Aorta (tissue), 5 donors: ENCODE measurements at regions not wholly inside any gene's neighbourhood (a gene's known extent, or its start where the extent isn't known, plus 50 kb on each side); places are given as distances from the start of the nearest gene placed in this dataset.

Experiments
- ATAC-seq: fragments of 200-7000 bp; cut with Tn5 transposase; one replicate; pipeline ENCODE4 v1.9.1; 2022; ENCODE audit warnings: moderate library complexity; ENCODE audit not compliant: low FRiP score
- DNase-seq, 2 donors: peaks; one replicate each; pipeline ENCODE4 v3.0.0-alpha.2; 2020
- H3K27ac ChIP-seq, 2 donors: one replicate each; pipeline ENCODE4 v1.5.1; 2013; ENCODE audit warnings: low read length in 2 of 2, mild to moderate bottlenecking in 2 of 2, moderate library complexity in 2 of 2, control low read depth in 1 of 2, inconsistent platforms in 1 of 2, low read depth in 1 of 2
- H3K27me3 ChIP-seq, 2 donors: one replicate each; pipeline ENCODE4 v1.6.1; 2013; ENCODE audit warnings: control low read depth in 1 of 2, low read length in 1 of 2, mild to moderate bottlenecking in 1 of 2, moderate library complexity in 1 of 2; ENCODE audit not compliant: insufficient read depth in 2 of 2, control insufficient read depth in 1 of 2
- H3K36me3 ChIP-seq, 2 donors: one replicate each; pipeline ENCODE4 v1.6.1; 2013; ENCODE audit warnings: control low read depth in 1 of 2, low read length in 1 of 2, mild to moderate bottlenecking in 1 of 2; ENCODE audit not compliant: insufficient read depth in 2 of 2, control insufficient read depth in 1 of 2
- H3K4me1 ChIP-seq, 2 donors: one replicate each; pipeline ENCODE4 v1.6.1; 2013; ENCODE audit warnings: low read length in 2 of 2, control low read depth in 1 of 2, mild to moderate bottlenecking in 1 of 2, moderate library complexity in 1 of 2; ENCODE audit not compliant: insufficient read depth in 2 of 2, control insufficient read depth in 1 of 2
- H3K4me3 ChIP-seq, 2 donors: one replicate each; pipeline ENCODE4 v1.5.1; 2013; ENCODE audit warnings: low read length in 2 of 2, control low read depth in 1 of 2, mild to moderate bottlenecking in 1 of 2
- H3K9me3 ChIP-seq: one replicate; pipeline ENCODE4 v1.6.1; 2013; ENCODE audit warnings: mild to moderate bottlenecking, low read length; ENCODE audit not compliant: control insufficient read depth
- whole genome bisulfite sequencing, 2 donors: extraction: QIAGEN DNeasy Blood & Tissue Kit; methylation state at CpG; one replicate each; pipeline ENCODE4 v1.1.7; 2013; 5-methylcytosine and 5-hydroxymethylcytosine counted together
- intact Hi-C, 2 donors: fragments of 100-400 bp; cut with DNase I; formaldehyde crosslinking; loops; one replicate each; pipeline versions ENCODE4 v1.14.2 to v1.15.0; 2022
- donor health status: healthy with polysubstance abuse.
- donor health status: Bipolar disorder and iron deficiency.
- donor health status: DM: no; HTN: no; CAD: no.
- donor health status: DM: no; HTN: no; CAD: no.
- donor health status: DM: yes; HTN: yes; CAD: no.

GRCh38 chr1:34316773-34317172 is 140.1 kb downstream of the C1orf94 start:
- no peak overlapping the region for H3K27ac ChIP-seq
- ATAC-seq, result no peak
- DNase-seq, result no peak
- H3K36me3 ChIP-seq, result no peaks in the 10 kb centered on the region
- H3K9me3 ChIP-seq, result peaks cover 5% of the 10 kb centered on the region
- no peaks in the 10 kb centered on the region for H3K27me3 ChIP-seq
- intact Hi-C loops, result no loop called here
- no peaks in the 10 kb centered on the region for H3K4me1 ChIP-seq
- H3K4me3 ChIP-seq, result no peak overlapping the region

DNA sequence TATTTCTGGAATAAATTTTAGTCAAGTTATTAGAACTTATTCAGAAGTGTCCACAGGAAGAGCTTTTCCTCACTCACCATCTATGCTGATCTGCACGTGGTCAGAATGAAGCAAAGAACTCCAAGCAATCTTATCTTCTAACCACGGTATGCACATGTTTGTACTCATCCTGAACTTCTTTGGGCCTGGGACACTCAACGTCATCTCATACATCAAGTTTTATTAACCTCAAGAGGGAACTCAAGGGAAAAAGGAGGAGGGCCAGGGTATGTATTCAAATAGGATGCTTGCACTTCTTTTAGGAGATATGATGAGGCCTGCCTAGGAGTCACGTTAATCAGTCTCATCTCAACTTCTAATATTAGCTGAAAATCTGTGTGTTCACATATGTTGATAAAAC is 142.5 kb downstream of the C1orf94 start:
- Histone ChIP-seq H3K4me3 (no peak overlapping the region), H3K27me3 (no peaks in the 10 kb centered on the region), H3K9me3 (peaks cover 5% of the 10 kb centered on the region), H3K36me3 (no peaks in the 10 kb centered on the region), H3K4me1 (no peaks in the 10 kb centered on the region), H3K27ac (no peak overlapping the region)
- DNase-seq (no peak), ATAC-seq (no peak)
- 51 to 54% methylated on average over 4 of the region's 4 CpGs for WGBS, 2 donors
- intact Hi-C loops, result no loop called here

DNA sequence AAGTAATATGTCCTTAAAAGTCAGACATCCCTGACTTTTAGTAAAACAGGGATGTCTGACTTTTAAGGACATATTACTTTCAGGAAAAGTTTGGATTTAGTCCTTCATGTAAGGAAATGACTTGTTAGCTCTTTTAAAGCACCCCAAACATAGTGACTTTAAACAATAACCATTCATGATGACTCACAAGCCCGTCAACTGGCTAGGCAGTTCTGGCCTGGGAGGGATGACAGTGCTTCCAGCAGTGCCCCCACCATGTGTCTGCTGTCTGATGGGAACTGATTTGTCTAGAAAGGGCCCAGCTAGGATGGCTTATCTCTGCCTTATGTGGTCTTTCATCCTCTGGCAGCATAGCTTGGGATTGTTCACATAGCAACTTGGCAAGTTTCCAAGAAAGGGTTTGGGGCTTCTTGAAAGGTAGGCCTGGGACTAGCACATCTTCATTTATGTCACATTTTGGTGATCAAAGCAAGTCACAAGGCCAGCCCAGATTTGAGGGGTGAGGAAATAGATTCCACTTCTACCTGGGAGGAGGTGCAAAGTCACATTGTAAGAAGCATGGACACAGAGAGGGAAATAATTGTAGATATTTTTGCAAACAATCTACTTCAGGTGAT is 143.5 kb downstream of the C1orf94 start:
- no peaks in the 10 kb centered on the region for H3K27me3 ChIP-seq
- no peak for DNase-seq
- H3K27ac ChIP-seq, result no peak overlapping the region
- no peaks in the 10 kb centered on the region for H3K36me3 ChIP-seq
- no peak for ATAC-seq
- H3K9me3 ChIP-seq, result peaks cover 7% of the 10 kb centered on the region
- 42 to 64% methylated on average over 1 of the region's 1 CpG for WGBS, 2 donors
- H3K4me1 ChIP-seq, result no peaks in the 10 kb centered on the region
- intact Hi-C loops, result no loop called here
- no peak overlapping the region for H3K4me3 ChIP-seq

DNA sequence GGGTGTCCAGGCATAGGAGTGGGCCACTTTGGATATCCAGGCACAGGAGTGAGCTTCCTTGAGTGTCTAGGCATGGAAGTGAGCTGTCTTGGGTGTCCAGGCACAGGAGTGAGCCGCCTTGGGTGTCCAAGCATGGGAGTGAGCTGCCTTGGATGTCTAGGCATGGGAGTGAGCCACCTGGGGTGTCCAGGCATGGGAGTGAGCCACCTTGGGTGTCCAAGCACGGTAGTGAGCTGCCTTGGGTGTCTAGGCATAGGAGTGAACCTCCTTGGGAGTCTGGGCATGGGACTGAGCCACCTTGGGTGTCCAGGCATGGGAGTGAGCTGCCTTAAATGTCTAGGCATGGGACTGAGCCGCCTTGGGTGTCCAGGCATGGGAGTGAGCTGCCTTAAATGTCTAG is 146.3 kb downstream of the C1orf94 start:
- intact Hi-C loops, result no loop called here
- Histone ChIP-seq H3K27me3 (no peaks in the 10 kb centered on the region), H3K36me3 (no peaks in the 10 kb centered on the region), H3K27ac (no peak overlapping the region), H3K4me3 (no peak overlapping the region), H3K9me3 (peaks cover 3% of the 10 kb centered on the region), H3K4me1 (no peaks in the 10 kb centered on the region)
- 55 to 63% methylated on average over 3 of the region's 3 CpGs for WGBS, 2 donors
- DNase-seq (no peak), ATAC-seq (no peak)

DNA sequence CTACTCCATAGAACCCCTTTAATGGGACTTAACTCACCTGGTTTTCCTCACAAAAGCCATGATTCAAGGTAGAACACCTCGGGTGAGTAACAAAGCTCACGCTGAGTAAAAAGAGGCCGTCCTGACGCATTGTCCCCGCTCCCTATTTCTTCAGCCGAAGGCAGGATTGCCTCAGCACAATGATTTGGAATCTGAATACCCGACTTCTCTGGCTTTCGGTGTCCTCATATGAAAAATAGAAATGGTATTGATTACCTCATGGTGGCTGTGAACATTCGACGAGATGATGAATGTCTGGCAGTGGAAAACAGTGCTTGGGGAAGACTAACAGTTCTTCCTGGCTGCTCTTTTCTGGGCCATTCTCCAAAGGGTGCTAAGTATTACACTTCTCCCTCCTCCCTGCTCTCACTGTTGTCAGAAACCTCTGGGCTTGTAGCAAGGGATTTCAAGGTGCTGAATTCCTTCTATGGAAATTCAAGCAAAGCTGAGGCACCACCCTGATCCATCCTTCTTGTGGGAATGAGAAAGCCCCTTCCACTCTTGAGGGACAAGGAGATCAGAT is 148.3 kb downstream of the C1orf94 start:
- H3K27ac ChIP-seq, result no peak overlapping the region
- WGBS, 2 donors, result 68 to 70% methylated on average over 10 of the region's 10 CpGs
- H3K9me3 ChIP-seq, result peaks cover 3% of the 10 kb centered on the region
- H3K36me3 ChIP-seq, result no peaks in the 10 kb centered on the region
- intact Hi-C loops, result no loop called here
- no peaks in the 10 kb centered on the region for H3K4me1 ChIP-seq
- ATAC-seq (no peak), DNase-seq (no peak)
- H3K27me3 ChIP-seq, result no peaks in the 10 kb centered on the region
- H3K4me3 ChIP-seq, result no peak overlapping the region

DNA sequence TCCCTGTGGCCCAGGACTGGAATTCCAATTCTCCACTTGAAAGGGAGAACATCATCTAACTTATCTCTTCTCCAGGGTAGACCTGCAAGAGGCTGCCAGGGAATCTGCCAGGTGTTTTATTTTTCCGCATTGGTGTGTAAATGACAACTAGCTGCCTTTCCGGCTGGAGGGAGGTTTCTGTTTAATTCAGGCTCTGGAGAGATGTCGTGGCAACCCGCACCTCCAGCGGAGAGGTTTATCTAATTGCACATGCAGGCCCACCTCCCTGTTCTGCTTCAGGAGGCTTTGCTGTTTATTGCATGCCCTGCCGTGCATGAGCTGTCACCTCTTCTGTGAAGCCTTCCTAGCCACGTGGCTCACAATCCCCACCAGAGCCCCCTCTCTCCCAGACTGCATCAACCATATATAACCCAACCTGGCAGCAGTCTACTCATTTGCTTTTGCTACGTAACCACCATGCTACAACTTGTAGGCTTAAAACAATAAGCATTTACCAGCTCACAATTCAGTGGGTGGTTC is 151.6 kb downstream of the C1orf94 start:
- Histone ChIP-seq H3K27ac (no peak overlapping the region), H3K36me3 (no peaks in the 10 kb centered on the region), H3K4me1 (no peaks in the 10 kb centered on the region), H3K27me3 (no peaks in the 10 kb centered on the region), H3K9me3 (peaks cover 3% of the 10 kb centered on the region), H3K4me3 (no peak overlapping the region)
- intact Hi-C loops, result no loop called here
- DNase-seq, result no peak
- ATAC-seq, result no peak
- 26 to 41% methylated on average over 8 of the region's 8 CpGs for WGBS, 2 donors

GRCh38 chr1:34330061-34330460 is 153.4 kb downstream of the C1orf94 start:
- ATAC-seq, result no peak
- 46 to 52% methylated on average over 3 of the region's 3 CpGs for WGBS, 2 donors
- Histone ChIP-seq H3K27me3 (no peaks in the 10 kb centered on the region), H3K36me3 (no peaks in the 10 kb centered on the region), H3K4me1 (no peaks in the 10 kb centered on the region), H3K4me3 (no peak overlapping the region), H3K9me3 (peaks cover 1% of the 10 kb centered on the region), H3K27ac (no peak overlapping the region)
- intact Hi-C loops, result no loop called here
- no peak for DNase-seq

DNA sequence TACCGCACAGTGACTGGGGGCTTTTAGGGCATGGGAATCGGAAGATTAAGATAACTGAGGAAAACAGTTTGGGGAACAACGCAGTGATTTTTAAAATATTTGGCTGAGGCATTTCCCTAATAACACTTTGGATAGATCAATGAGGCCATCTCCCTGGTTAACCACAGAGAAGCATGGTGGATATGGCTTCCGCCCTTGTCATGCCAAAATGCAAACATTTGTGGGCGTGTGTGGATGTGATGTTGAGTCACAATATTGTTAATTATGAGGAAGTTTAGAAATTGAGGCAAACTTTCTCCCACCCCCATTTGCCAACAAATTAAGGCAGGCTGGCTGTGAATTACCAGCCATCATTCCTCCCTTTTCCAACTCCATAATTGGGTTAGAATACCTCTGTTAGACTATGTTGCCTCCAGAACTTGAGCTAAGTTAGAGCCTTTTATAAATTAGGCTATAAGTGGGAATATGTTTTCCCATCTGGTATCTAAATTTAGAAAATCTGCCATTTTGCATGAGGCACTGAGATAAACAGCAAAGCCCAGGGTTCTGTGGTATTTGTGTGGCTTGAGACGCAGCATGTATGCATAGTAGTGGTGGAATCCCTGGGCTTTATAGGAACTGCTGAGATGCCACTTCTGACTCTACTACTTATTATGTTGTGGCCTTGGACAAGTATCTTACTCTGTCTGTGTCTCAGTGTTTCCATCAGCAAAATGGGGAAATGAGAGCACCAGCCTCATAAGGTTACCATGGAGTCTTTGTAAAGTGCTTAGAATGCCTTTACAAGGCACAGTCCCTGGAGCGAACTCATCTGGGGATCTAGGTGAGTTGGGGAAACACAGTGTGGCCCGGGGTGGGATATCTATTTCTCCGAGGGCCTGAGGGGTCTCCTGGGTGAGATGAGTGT is 154.6 kb downstream of the C1orf94 start:
- Histone ChIP-seq H3K9me3 (peaks cover 1% of the 10 kb centered on the region), H3K27me3 (no peaks in the 10 kb centered on the region), H3K4me3 (no peak overlapping the region), H3K36me3 (no peaks in the 10 kb centered on the region), H3K27ac (no peak overlapping the region), H3K4me1 (no peaks in the 10 kb centered on the region)
- intact Hi-C loops, result no loop called here
- 81 to 84% methylated on average over 9 of the region's 9 CpGs for WGBS, 2 donors
- no peak for DNase-seq
- no peak for ATAC-seq
